Chondrocyte (in vitro differentiated cells): ENCODE measurements at regions not wholly inside any gene's neighbourhood (a gene's known extent, or its start where the extent isn't known, plus 50 kb on each side); places are given as distances from the start of the nearest gene placed in this dataset.

Source experiments
- DNase-seq: peaks from one replicate; pipeline ENCODE4 v3.0.0; 2021; ENCODE audit warnings: mixed read lengths, low spot score
- H3K27ac Mint-ChIP-seq: one replicate; pipeline ENCODE4 v1.8.0; 2021; ENCODE audit warnings: mild to moderate bottlenecking, moderate library complexity, mixed read lengths; ENCODE audit not compliant: unreplicated experiment
- H3K27me3 Mint-ChIP-seq: 2 replicates; pipeline ENCODE4 v1.8.0; 2021; ENCODE audit warnings: low read depth, mixed read lengths
- H3K36me3 Mint-ChIP-seq: 2 replicates; pipeline ENCODE4 v1.8.0; 2021; ENCODE audit warnings: low read depth, mixed read lengths
- H3K4me1 Mint-ChIP-seq: 2 replicates; pipeline ENCODE4 v1.8.0; 2021; ENCODE audit warnings: low read depth, mild to moderate bottlenecking, mixed read lengths
- H3K4me3 Mint-ChIP-seq: one replicate; pipeline ENCODE4 v1.8.0; 2021; ENCODE audit warnings: mild to moderate bottlenecking, moderate library complexity, mixed read lengths; ENCODE audit not compliant: unreplicated experiment
- H3K9me3 Mint-ChIP-seq: 2 replicates; pipeline ENCODE4 v1.8.0; 2021; ENCODE audit warnings: low read depth, mixed read lengths
- CTCF ChIP-seq: fragments of 200-600 bp; sonication (generic); IDR thresholded peaks from 2 replicates; pipeline ENCODE4 v1.5.0; 2021; ENCODE audit warnings: antibody characterized with exemption, mild to moderate bottlenecking, moderate library complexity

- no peak for TF ChIP-seq CTCF
- Mint-ChIP-seq H3K27ac (no peak overlapping the region), H3K9me3 (peaks cover 48% of the 10 kb centered on the region), H3K36me3 (no peaks in the 10 kb centered on the region), H3K27me3 (no peaks in the 10 kb centered on the region), H3K4me3 (no peak overlapping the region), H3K4me1 (no peaks in the 10 kb centered on the region)
- no peak for DNase-seq
Measured at GRCh38 chr12:126474703-126475102, 1409.5 kb downstream of the AACS start.

GRCh38 chr12:126480451-126480850 lies 1415.2 kb downstream of the AACS start:
- Mint-ChIP-seq H3K9me3 (peaks cover 53% of the 10 kb centered on the region), H3K36me3 (no peaks in the 10 kb centered on the region), H3K4me3 (no peak overlapping the region), H3K27ac (no peak overlapping the region), H3K4me1 (no peaks in the 10 kb centered on the region), H3K27me3 (no peaks in the 10 kb centered on the region)
- no peak for DNase-seq
- no peak for TF ChIP-seq CTCF

GRCh38 chr12:126481688-126482087 lies 1416.5 kb downstream of the AACS start:
- H3K27ac Mint-ChIP-seq: no peak overlapping the region
- H3K4me3 Mint-ChIP-seq: no peak overlapping the region
- no peaks in the 10 kb centered on the region for H3K36me3 Mint-ChIP-seq
- H3K9me3 Mint-ChIP-seq: peaks cover 49% of the 10 kb centered on the region
- TF ChIP-seq CTCF: no peak
- no peak for DNase-seq
- H3K27me3 Mint-ChIP-seq: no peaks in the 10 kb centered on the region
- H3K4me1 Mint-ChIP-seq: no peaks in the 10 kb centered on the region

- Mint-ChIP-seq H3K27me3 (no peaks in the 10 kb centered on the region), H3K4me1 (no peaks in the 10 kb centered on the region), H3K4me3 (no peak overlapping the region), H3K9me3 (peaks cover 51% of the 10 kb centered on the region), H3K36me3 (no peaks in the 10 kb centered on the region), H3K27ac (no peak overlapping the region)
- TF ChIP-seq CTCF: no peak
- DNase-seq: no peak
Measured at GRCh38 chr12:126482238-126482889, 1417.1 kb downstream of the AACS start.

GRCh38 chr12:126483145-126484068 lies 1418.2 kb downstream of the AACS start:
- Mint-ChIP-seq H3K9me3 (peaks cover 48% of the 10 kb centered on the region), H3K4me1 (no peaks in the 10 kb centered on the region), H3K27ac (no peak overlapping the region), H3K4me3 (no peak overlapping the region), H3K27me3 (no peaks in the 10 kb centered on the region), H3K36me3 (no peaks in the 10 kb centered on the region)
- no peak for DNase-seq
- TF ChIP-seq CTCF: no peak
